HCT116 (cell line): ENCODE measurements at regions not wholly inside any gene's neighbourhood (a gene's known extent, or its start where the extent isn't known, plus 50 kb on each side); places are given as distances from the start of the nearest gene placed in this dataset.

Experiments
- CEBPB ChIP-seq: IDR thresholded peaks from 2 replicates; pipeline ENCODE4 v1.6.1; 2012; ENCODE audit warnings: low read depth
- CTCF ChIP-seq, 3 experiments: fragments of 200-600 bp in 1 of 3; sonication (generic) in 1 of 3; IDR thresholded peaks in 2 of 3; conservative IDR thresholded peaks in 1 of 3; 2 replicates each; pipeline ENCODE4 v1.5.1; 2012 to 2017; ENCODE audit warnings: low read depth in 2 of 3, low read length in 2 of 3, antibody characterized with exemption in 1 of 3, borderline replicate concordance in 1 of 3, control low read depth in 1 of 3, mild to moderate bottlenecking in 1 of 3, mixed read lengths in 1 of 3, mixed run types in 1 of 3, moderate library complexity in 1 of 3; ENCODE audit not compliant: insufficient read depth in 1 of 3
- EZH2phosphoT487 ChIP-seq: fragments of 200-600 bp; IDR thresholded peaks from 2 replicates; pipeline ENCODE4 v1.6.1; 2018; ENCODE audit warnings: antibody characterized with exemption, borderline replicate concordance
- JUND ChIP-seq: IDR thresholded peaks from 2 replicates; pipeline ENCODE4 v1.6.1; 2012
- MAX ChIP-seq: IDR thresholded peaks from 2 replicates; pipeline ENCODE4 v1.6.1; 2012
- RAD21 ChIP-seq: IDR thresholded peaks from 2 replicates; pipeline ENCODE4 v1.6.1; 2012; ENCODE audit warnings: low read depth, mild to moderate bottlenecking
- REST ChIP-seq: IDR thresholded peaks from 2 replicates; pipeline ENCODE4 v1.6.1; 2012; ENCODE audit warnings: low read depth
- SIN3A ChIP-seq: IDR thresholded peaks from 2 replicates; pipeline ENCODE4 v1.6.1; 2012; ENCODE audit warnings: low read depth
- ZNF274 ChIP-seq: fragments of 200-500 bp; sonication (Bioruptor generic); IDR thresholded peaks from 2 replicates; pipeline ENCODE4 v1.6.1; 2014; ENCODE audit warnings: mild to moderate bottlenecking, low read depth, low read length, inconsistent platforms

GRCh38 chr13:86932776-86933334 lies 738.3 kb upstream of the SLITRK5 start:
- TF ChIP-seq SIN3A = no peak
- TF ChIP-seq EZH2phosphoT487 = no peak
- TF ChIP-seq CTCF (IDR thresholded peaks at IDR 0.05 in 2 of 3, conservative IDR thresholded peaks at IDR 0.05 in 1 of 3; ENCODE audit: borderline replicate concordance in 1 of 3, insufficient read depth in 1 of 3, low read depth in 2 of 3, low read length in 2 of 3) = no peak
- TF ChIP-seq JUND = no peak
- no peak for TF ChIP-seq CEBPB
- TF ChIP-seq MAX = no peak
- no peak for TF ChIP-seq RAD21
- TF ChIP-seq ZNF274 = no peak
- TF ChIP-seq REST = no peak
